Stimulated activated CD4-positive, alpha-beta T cell treated with anti-CD3 and anti-CD28 coated beads, Interleukin-1b, Interleukin-23, amount 100 ng/mL, for 1 hour (primary cell): ENCODE measurements at regions not wholly inside any gene's neighbourhood (a gene's known extent, or its start where the extent isn't known, plus 50 kb on each side); places are given as distances from the start of the nearest gene placed in this dataset.

Source experiments
- DNase-seq, 2 donors: peaks; one replicate each; pipeline ENCODE4 v3.0.0-alpha.2; 2020; ENCODE audit warnings: low read depth in 2 of 2

DNA sequence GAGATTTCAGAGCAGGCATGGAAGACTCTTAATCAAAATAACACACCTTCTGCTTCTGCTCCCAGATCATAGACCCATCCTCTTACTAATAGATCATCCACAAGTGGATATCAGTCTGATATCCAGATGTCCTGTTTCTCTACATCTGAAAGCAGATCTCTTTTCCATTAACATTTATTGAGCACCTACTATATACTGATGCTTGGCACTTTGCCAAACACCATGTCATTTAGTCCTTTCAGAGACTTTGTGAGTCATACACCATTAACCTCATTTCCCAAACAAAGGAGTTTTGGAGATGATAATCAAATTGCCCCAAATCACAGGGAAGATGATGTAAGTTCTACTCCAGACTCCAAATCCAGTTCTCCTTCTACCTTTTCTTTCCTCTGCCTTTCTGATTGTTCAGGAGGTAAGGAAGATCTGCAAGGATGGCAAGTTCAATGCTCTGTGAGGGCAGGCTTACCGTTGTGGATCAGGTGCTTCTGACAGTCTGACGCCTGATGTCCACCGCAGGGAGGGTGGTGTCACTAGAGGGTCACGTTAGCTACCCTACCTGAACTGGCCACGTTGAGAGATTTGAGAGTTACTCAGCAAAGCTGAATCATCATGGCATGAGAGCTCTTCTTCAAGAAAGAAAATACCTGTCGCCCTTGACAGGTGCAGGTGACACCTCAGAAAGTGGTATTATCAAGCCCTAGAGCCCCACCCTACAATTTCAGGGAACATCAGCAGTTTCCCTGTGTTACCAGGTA lies 269.6 kb upstream of the ZMIZ1 start:
- no peak for DNase-seq

- DNase-seq = no peak
Measured at GRCh38 chr10:78800006-78800405, 268.8 kb upstream of the ZMIZ1 start.

DNA sequence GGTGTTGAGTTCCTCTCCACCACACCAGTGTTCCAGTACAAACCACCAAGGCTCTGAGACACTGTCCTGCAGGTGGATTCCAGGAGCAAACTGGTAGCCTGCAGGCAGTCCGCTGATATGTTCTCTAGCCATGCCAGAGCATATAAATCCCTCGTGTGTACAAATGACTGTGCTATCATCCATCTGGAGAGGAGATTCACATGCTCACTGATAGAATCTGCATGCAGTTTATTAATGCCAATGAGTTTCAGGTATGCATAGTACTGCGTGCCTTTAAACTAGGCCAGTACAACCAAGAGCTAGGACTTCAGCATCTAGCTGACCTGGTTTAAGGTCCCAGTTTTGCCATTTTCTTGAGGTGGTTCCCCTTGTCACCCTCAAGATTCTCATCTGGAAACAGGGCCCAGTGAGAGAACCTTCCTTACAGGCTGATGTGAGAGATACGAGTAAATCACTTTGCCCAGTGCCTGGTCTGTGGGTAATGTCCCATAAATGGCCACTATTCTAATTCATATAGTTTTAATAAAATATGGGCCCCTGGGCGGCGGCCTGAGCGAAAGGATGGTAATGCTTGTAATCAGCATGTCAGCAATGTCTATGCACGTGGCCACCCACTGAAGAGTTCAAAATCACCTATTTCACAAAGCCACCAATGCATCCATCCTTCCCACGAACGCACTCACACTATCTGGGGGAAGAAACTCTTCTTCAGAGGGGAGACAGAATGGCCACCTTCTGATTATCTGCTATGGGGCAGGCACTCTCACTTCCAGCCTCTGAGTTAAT lies 268.0 kb upstream of the ZMIZ1 start:
- no peak for DNase-seq

GRCh38 chr10:78802431-78802830 lies 266.3 kb upstream of the ZMIZ1 start:
- no peak for DNase-seq

DNA sequence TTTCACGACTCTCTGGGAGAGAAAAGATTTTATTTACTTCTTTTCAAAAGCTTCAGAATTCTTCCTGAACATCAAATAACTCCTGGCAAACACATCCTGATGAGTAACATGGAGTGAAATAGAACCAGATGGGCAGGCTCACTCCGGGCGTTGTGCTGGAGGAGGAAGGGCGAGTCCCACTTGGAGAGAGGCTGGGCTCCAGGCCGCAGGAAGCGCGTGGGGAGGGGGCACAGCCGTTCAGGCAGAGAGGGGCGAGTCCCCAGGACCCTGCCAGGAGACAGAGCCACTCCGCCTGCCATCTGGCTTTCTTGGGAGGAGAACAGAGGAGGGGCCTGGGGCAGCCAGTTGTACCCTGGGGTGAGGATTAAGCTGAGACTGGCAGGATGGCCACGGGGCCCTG lies 265.9 kb upstream of the ZMIZ1 start:
- no peak for DNase-seq

GRCh38 chr10:78803710-78804109 lies 265.1 kb upstream of the ZMIZ1 start:
- DNase-seq = no peak

- no peak for DNase-seq
Measured at GRCh38 chr10:78804411-78805032, 264.2 kb upstream of the ZMIZ1 start.

DNA sequence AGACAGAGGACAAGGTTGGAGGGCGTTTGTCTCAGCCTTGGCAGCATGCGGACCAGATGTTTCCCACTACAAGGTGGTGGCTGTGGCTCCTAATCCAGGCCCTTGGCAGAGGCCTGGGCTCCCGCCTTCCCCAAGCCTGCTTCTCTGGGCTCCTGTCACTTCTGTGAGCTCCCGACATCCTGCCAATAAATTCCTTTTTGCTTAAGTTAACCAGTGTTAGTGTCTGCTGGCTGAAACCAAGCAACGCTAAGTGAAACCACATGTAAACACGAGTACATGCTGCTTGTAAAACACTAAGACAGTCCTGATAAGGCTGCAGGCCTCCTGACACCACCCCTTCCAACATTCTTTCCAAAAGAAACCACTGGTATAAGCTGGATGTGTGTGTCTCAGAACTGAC lies 263.6 kb upstream of the ZMIZ1 start:
- DNase-seq = no peak

- DNase-seq = no peak
Measured at GRCh38 chr10:78806681-78807221, 262.0 kb upstream of the ZMIZ1 start.

GRCh38 chr10:78807504-78808203 lies 261.1 kb upstream of the ZMIZ1 start:
- no peak for DNase-seq

- DNase-seq = no peak
Measured at GRCh38 chr10:78808286-78808685, 260.5 kb upstream of the ZMIZ1 start.

DNA sequence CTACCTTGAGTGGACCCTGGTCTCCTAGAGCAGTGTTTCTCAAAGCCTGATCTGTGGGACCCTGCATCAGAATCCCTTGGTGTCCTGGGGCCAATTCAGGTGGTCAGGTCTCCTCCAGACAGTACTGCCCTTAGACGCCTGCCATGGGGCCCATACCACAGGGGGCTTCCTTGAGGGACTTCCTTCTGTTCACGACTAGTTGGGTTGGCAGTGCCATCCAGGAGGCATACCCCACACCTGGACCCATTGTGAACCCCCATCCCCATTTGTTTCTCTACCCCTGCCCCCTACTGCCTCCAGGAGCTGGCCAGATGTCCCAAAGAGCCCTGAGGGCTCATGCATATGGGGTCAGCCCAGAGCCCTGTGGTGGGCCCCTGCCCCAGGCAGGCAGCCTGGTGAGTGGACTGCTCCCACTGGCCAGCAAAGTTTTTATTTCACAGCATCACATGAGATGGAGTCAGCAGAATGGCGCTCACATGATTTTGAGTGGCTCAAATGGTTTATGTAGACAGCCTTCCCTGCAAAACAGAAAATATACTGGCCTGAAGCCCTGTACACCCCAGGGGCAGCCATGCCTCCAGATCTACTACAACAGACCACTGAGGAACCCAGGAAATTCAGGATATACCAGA lies 259.9 kb upstream of the ZMIZ1 start:
- DNase-seq = no peak

GRCh38 chr10:78811174-78811573 lies 257.6 kb upstream of the ZMIZ1 start:
- DNase-seq = no peak

DNA sequence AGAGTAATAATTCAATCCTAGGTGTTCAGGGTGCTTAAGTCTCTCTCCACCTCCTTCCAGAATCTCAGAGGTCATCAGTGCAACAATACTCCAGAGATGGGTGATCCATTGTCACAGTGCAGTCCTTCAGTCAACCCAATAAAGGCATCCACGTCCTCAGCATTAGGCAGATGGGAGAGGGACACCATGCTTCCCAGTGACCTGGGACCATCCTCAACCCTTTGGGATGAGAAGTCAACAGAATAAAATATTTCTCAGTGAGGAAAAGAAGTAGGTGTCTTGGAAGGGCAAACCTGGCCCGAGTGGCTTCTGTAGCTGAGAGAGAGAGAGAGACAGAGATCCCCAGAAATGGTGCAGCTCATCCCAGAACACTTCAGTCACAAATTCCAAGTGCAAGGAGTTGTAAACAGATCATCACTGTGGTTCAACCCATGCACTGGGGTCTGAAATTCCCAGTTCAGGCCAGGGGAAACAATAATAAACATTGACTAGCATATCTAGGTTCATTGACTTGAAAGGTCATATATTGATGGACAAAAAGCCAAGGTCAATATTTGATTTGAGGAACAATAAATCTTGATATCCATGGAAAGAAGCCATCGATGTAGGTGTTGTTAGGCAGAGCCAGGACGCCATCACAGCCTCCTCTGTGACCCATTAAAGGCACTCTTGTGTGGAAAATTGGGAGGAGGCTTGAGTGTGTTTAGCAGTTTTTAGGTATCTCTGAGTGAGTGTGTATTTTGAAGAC lies 256.0 kb upstream of the ZMIZ1 start:
- no peak for DNase-seq

- DNase-seq = no peak
Measured at GRCh38 chr10:78813526-78813925, 255.2 kb upstream of the ZMIZ1 start.

DNA sequence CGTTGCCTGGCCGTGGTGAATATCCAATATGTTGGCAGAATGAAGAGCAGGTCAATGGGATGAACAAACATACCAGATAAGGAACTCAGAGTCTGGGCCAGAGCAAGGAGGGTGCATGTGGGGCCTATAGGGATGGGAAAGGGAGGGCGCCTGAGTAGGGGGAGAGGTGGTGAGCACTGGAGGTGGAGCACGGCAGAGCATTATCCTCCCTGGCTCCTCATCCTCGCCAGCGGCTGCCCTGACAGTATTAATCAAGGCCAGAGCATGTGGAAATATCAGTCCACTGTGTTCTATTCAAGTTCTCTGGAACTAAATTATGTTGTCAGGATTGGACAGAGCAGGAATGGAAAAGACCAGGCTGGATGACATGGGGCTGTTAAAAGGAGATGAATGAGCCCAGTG lies 254.8 kb upstream of the ZMIZ1 start:
- DNase-seq = no peak

- no peak for DNase-seq
Measured at GRCh38 chr10:78814407-78814806, 254.4 kb upstream of the ZMIZ1 start.

DNA sequence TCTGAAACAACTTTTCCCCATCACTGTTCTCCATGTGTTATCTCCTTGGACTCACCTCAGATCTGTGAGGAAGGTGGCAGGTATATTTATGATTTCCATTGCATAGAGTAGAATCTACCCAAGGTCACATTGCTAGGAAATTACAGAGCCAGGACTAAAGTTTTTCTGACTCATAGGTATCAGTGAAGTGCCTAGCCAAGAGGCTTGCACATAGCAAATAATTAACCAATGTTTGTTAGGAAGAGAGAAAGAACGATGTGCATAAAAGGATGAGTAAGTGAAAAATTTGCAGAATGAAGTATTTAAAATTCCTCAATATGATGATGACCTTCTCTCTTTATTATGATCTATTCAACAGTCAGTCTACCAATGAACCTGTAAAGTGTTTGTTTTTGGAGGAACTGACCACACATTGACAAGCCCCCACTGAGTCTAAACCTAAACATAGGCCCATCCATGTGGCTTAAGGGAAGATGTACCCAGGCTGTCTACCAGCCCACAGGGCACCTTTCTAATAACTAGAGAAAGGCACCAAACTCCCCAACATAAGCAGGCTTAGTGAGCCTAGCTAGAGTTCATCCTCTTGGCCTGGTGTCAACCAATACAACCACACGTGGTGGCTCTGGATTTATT lies 252.9 kb upstream of the ZMIZ1 start:
- no peak for DNase-seq

- DNase-seq = no peak
Measured at GRCh38 chr10:78817361-78817760, 251.4 kb upstream of the ZMIZ1 start.

- DNase-seq = no peak
Measured at GRCh38 chr10:78817804-78818203, 251.0 kb upstream of the ZMIZ1 start.
